ENCODE measurements at regions not wholly inside any gene's neighbourhood (a gene's known extent, or its start where the extent isn't known, plus 50 kb on each side); places are given as distances from the start of the nearest gene placed in this dataset.
"Not testable (repeated sequence)": the region's sequence is repeated elsewhere in the genome, so short reads cannot be mapped to it uniquely, and the experiment has no call there.

GRCh38 chr6:51202653-51203052 is 384.0 kb downstream of the TFAP2B start:
- not testable (repeated sequence) for H2BK12ac ChIP-seq (ENCODE audit: low read length); H2BK120ac ChIP-seq (ENCODE audit: insufficient read depth, low read length, poor library complexity); H2BK5ac ChIP-seq (ENCODE audit: low read depth, low read length, poor library complexity); H3K79me2 ChIP-seq (ENCODE audit: control insufficient read depth, insufficient read depth, low read length, poor library complexity); H3K18ac ChIP-seq (ENCODE audit: low read length); H3K4me3 ChIP-seq (ENCODE audit: low read depth, low read length); H3K27me3 ChIP-seq (ENCODE audit: insufficient read depth, low read length); H2AFZ ChIP-seq (ENCODE audit: insufficient read depth, low read length, poor library complexity); H3K23ac ChIP-seq (ENCODE audit: low read length); H3K79me1 ChIP-seq (ENCODE audit: low read length); DNase-seq; H3K9ac ChIP-seq (ENCODE audit: low read length); H3K9me3 ChIP-seq (ENCODE audit: insufficient read depth, low read depth, low read length); H4K12ac ChIP-seq (ENCODE audit: low read depth, low read length); H3K36me3 ChIP-seq (ENCODE audit: control insufficient read depth in 1 of 2, insufficient read depth in 2 of 2, low read length in 2 of 2); H4K91ac ChIP-seq (ENCODE audit: low read depth, low read length); H3K4me1 ChIP-seq (ENCODE audit: control insufficient read depth in 1 of 2, insufficient read depth in 2 of 2, low read length in 2 of 2); H2AK5ac ChIP-seq (ENCODE audit: low read length); H3K14ac ChIP-seq (ENCODE audit: low read length); H4K8ac ChIP-seq (ENCODE audit: low read depth, low read length); H3K4ac ChIP-seq (ENCODE audit: low read depth, low read length); H3K4me2 ChIP-seq (ENCODE audit: low read length); H3K27ac ChIP-seq (ENCODE audit: low read depth, low read length)
- WGBS (ENCODE audit: extremely low coverage, insufficient coverage, insufficient read length) = no CpG with 5 or more reads among the region's 13 CpGs

- no CpG with 5 or more reads among the region's 1 CpG for WGBS (ENCODE audit: extremely low coverage, insufficient coverage, insufficient read length)
- no peak overlapping the region for H2BK5ac ChIP-seq (ENCODE audit: low read depth, low read length, poor library complexity)
- no peak overlapping the region for H3K23ac ChIP-seq (ENCODE audit: low read length)
- H3K36me3 ChIP-seq (ENCODE audit: control insufficient read depth in 1 of 2, insufficient read depth in 2 of 2, low read length in 2 of 2) = no peaks in the 10 kb centered on the region
- H3K4ac ChIP-seq (ENCODE audit: low read depth, low read length) = no peak overlapping the region
- H3K14ac ChIP-seq (ENCODE audit: low read length) = no peak overlapping the region
- H3K27ac ChIP-seq (ENCODE audit: low read depth, low read length) = no peak overlapping the region
- no peak overlapping the region for H3K9ac ChIP-seq (ENCODE audit: low read length)
- H4K91ac ChIP-seq (ENCODE audit: low read depth, low read length) = no peak overlapping the region
- no peak overlapping the region for H2BK12ac ChIP-seq (ENCODE audit: low read length)
- H2AFZ ChIP-seq (ENCODE audit: insufficient read depth, low read length, poor library complexity) = no peak overlapping the region
- DNase-seq = no peak
- H3K18ac ChIP-seq (ENCODE audit: low read length) = no peak overlapping the region
- H3K79me1 ChIP-seq (ENCODE audit: low read length) = no peaks in the 10 kb centered on the region
- H3K4me2 ChIP-seq (ENCODE audit: low read length) = no peak overlapping the region
- no peak overlapping the region for H4K12ac ChIP-seq (ENCODE audit: low read depth, low read length)
- H2BK120ac ChIP-seq (ENCODE audit: insufficient read depth, low read length, poor library complexity) = no peak overlapping the region
- H3K27me3 ChIP-seq (ENCODE audit: insufficient read depth, low read length) = no peaks in the 10 kb centered on the region
- no peak overlapping the region for H3K4me3 ChIP-seq (ENCODE audit: low read depth, low read length)
- H2AK5ac ChIP-seq (ENCODE audit: low read length) = no peak overlapping the region
- H3K4me1 ChIP-seq (ENCODE audit: control insufficient read depth in 1 of 2, insufficient read depth in 2 of 2, low read length in 2 of 2) = no peaks in the 10 kb centered on the region
- no peaks in the 10 kb centered on the region for H3K79me2 ChIP-seq (ENCODE audit: control insufficient read depth, insufficient read depth, low read length, poor library complexity)
- H3K9me3 ChIP-seq (ENCODE audit: insufficient read depth, low read depth, low read length) = no peaks in the 10 kb centered on the region
- no peak overlapping the region for H4K8ac ChIP-seq (ENCODE audit: low read depth, low read length)
These were observed 384.8 kb downstream of the TFAP2B start for GRCh38 chr6:51203504-51203903.

- H3K36me3 ChIP-seq (ENCODE audit: control insufficient read depth in 1 of 2, insufficient read depth in 2 of 2, low read length in 2 of 2); H3K14ac ChIP-seq (ENCODE audit: low read length); H3K4me2 ChIP-seq (ENCODE audit: low read length); H2BK5ac ChIP-seq (ENCODE audit: low read depth, low read length, poor library complexity); H3K9me3 ChIP-seq (ENCODE audit: insufficient read depth, low read depth, low read length); H3K18ac ChIP-seq (ENCODE audit: low read length); H3K4me1 ChIP-seq (ENCODE audit: control insufficient read depth in 1 of 2, insufficient read depth in 2 of 2, low read length in 2 of 2); H2AK5ac ChIP-seq (ENCODE audit: low read length); H2BK12ac ChIP-seq (ENCODE audit: low read length); H3K9ac ChIP-seq (ENCODE audit: low read length); H3K79me2 ChIP-seq (ENCODE audit: control insufficient read depth, insufficient read depth, low read length, poor library complexity); H3K23ac ChIP-seq (ENCODE audit: low read length); H3K79me1 ChIP-seq (ENCODE audit: low read length); H3K4me3 ChIP-seq (ENCODE audit: low read depth, low read length); H4K12ac ChIP-seq (ENCODE audit: low read depth, low read length); H2AFZ ChIP-seq (ENCODE audit: insufficient read depth, low read length, poor library complexity); H4K8ac ChIP-seq (ENCODE audit: low read depth, low read length); H3K27ac ChIP-seq (ENCODE audit: low read depth, low read length); H3K27me3 ChIP-seq (ENCODE audit: insufficient read depth, low read length); H4K91ac ChIP-seq (ENCODE audit: low read depth, low read length); H2BK120ac ChIP-seq (ENCODE audit: insufficient read depth, low read length, poor library complexity); H3K4ac ChIP-seq (ENCODE audit: low read depth, low read length): not testable (repeated sequence)
- no CpG with 5 or more reads among the region's 5 CpGs for WGBS (ENCODE audit: extremely low coverage, insufficient coverage, insufficient read length)
- peak; percentile 66 to 76 for DNase-seq
These were observed 388.0 kb downstream of the TFAP2B start for GRCh38 chr6:51206686-51207085.

GRCh38 chr6:51209651-51210050 is 391.0 kb downstream of the TFAP2B start:
- Histone ChIP-seq H2BK120ac (ENCODE audit: insufficient read depth, low read length, poor library complexity) (no peak overlapping the region), H2BK5ac (ENCODE audit: low read depth, low read length, poor library complexity) (no peak overlapping the region), H2AK5ac (ENCODE audit: low read length) (no peak overlapping the region), H3K79me1 (ENCODE audit: low read length) (no peaks in the 10 kb centered on the region), H3K27me3 (ENCODE audit: insufficient read depth, low read length) (no peaks in the 10 kb centered on the region), H3K4me3 (ENCODE audit: low read depth, low read length) (no peak overlapping the region), H3K14ac (ENCODE audit: low read length) (no peak overlapping the region), H2AFZ (ENCODE audit: insufficient read depth, low read length, poor library complexity) (no peak overlapping the region), H4K8ac (ENCODE audit: low read depth, low read length) (no peak overlapping the region), H4K91ac (ENCODE audit: low read depth, low read length) (no peak overlapping the region), H3K4me1 (ENCODE audit: control insufficient read depth in 1 of 2, insufficient read depth in 2 of 2, low read length in 2 of 2) (no peaks in the 10 kb centered on the region), H3K9me3 (ENCODE audit: insufficient read depth, low read depth, low read length) (no peaks in the 10 kb centered on the region), H3K36me3 (ENCODE audit: control insufficient read depth in 1 of 2, insufficient read depth in 2 of 2, low read length in 2 of 2) (no peaks in the 10 kb centered on the region), H3K18ac (ENCODE audit: low read length) (no peak overlapping the region), H3K27ac (ENCODE audit: low read depth, low read length) (no peak overlapping the region), H3K4me2 (ENCODE audit: low read length) (no peak overlapping the region), H3K9ac (ENCODE audit: low read length) (no peak overlapping the region), H4K12ac (ENCODE audit: low read depth, low read length) (no peak overlapping the region), H3K4ac (ENCODE audit: low read depth, low read length) (no peak overlapping the region), H2BK12ac (ENCODE audit: low read length) (no peak overlapping the region), H3K79me2 (ENCODE audit: control insufficient read depth, insufficient read depth, low read length, poor library complexity) (no peaks in the 10 kb centered on the region), H3K23ac (ENCODE audit: low read length) (no peak overlapping the region)
- no CpG with 5 or more reads among the region's 1 CpG for WGBS (ENCODE audit: extremely low coverage, insufficient coverage, insufficient read length)
- no peak for DNase-seq

Data from trophoblast cell (in vitro differentiated cells and primary cell).